GM13976 (cell line): ENCODE measurements at regions not wholly inside any gene's neighbourhood (a gene's known extent, or its start where the extent isn't known, plus 50 kb on each side); places are given as distances from the start of the nearest gene placed in this dataset.

Experiments
- DNase-seq: peaks from one replicate; pipeline ENCODE4 v3.0.0; 2012; ENCODE audit warnings: low spot score
- CTCF ChIP-seq: IDR thresholded peaks from 2 replicates; pipeline ENCODE4 v1.5.1; 2012; ENCODE audit warnings: borderline replicate concordance, mild to moderate bottlenecking; ENCODE audit not compliant: insufficient read depth; ENCODE audit errors: extremely low read depth, missing control alignments, control extremely low read depth
- in situ Hi-C: fragments of 300-500 bp; cut with MboI; formaldehyde crosslinking; loops from one replicate; pipeline ENCODE4 v1.12.0; 2022; ENCODE audit warnings: low sequenced_read_pairs, mixed read lengths, inconsistent platforms; ENCODE audit not compliant: unreplicated experiment

DNA sequence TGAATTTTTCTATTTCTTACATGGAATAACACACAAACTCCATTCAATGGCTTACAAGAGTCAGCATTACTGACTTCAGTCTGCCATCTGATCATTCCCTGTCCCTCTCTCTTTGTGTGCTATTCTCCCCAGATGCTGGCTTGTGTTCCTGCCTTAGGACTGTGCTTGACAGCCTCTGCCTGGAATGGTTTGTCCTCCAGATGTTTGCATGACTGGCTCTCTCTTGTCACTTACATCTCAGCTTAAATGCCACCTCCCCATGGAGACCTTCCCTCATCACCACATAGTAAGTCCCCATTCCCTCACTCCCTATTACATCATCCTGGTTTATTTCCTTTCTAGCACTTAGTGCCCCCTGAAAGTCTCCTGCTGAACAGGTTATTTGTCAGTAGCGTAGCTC lies 181.6 kb downstream of the KTN1 start:
- in situ Hi-C loops = no loop called here
- DNase-seq = no peak
- no peak for TF ChIP-seq CTCF

DNA sequence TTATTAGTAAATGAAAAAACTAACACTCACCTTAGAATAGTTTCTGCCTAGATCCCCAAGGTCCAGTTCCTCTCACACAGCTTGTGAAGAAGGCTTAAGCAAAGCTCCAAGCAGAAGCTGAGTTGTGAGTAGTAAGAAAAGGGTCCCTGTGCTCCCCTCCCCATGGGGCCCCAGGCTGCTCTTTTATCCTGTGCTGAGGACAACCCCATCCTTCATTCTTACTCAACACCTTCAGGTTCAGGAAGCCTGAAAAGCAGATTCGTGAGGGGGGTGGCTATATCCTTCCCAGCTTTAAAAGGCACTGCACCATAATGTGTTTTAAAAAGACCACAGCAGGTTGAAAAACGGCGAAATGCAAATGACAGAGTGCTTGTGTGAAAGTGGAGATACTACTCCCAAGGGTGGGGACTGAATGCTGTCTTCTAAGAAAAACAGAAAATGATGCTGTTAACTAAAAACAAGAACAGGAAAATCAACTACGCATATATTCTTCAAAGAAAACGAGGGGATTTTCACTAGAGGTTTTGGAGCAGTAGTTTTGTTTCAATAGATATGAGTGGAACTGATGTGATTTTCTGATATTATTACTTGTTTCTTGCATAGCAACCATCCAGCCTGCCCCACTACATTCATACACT lies 182.7 kb downstream of the KTN1 start:
- no peak for TF ChIP-seq CTCF
- peak; percentile 25 for DNase-seq
- in situ Hi-C loops = no loop called here

DNA sequence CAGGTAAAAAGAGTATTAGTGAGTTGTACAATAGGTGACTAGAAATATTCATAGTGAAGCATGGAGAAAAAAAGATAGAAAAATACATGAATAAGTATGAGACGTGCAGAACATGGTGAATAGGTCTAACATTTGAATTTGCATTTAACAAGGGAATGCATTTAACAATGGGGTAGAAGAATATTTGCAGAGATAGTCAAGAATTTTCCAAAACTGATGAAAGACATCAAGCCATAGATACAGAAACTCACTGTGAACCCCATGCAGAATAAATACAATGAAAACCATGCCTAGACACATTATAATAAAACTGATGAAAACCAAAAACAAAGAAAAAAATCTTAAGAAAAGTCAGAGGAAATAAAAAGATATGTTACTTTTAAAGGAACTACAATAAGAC lies 184.8 kb downstream of the KTN1 start:
- no peak for DNase-seq
- in situ Hi-C loops = no loop called here
- TF ChIP-seq CTCF = no peak

DNA sequence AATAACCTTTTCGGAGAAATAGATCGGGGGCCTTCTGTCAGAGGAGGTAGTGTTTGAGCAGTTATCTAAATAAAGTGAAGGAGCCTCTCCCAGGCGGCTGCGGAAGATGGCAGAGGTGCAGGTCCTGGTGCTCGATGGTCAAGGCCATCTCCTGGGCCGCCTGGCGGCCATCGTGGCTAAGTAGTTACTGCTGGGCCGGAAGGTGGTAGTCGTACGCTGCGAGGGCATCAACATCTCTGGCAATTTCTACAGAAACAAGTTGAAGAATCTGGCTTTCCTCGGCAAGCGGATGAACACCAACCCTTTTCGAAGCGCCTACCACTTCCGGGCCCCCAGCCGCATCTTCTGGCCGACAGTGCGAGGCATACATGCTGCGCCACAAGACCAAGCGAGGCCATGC lies 186.1 kb downstream of the KTN1 start:
- no peak for TF ChIP-seq CTCF
- no peak for DNase-seq
- in situ Hi-C loops = no loop called here

GRCh38 chr14:55767286-55767685 lies 187.3 kb downstream of the KTN1 start:
- in situ Hi-C loops = no loop called here
- no peak for TF ChIP-seq CTCF
- no peak for DNase-seq

DNA sequence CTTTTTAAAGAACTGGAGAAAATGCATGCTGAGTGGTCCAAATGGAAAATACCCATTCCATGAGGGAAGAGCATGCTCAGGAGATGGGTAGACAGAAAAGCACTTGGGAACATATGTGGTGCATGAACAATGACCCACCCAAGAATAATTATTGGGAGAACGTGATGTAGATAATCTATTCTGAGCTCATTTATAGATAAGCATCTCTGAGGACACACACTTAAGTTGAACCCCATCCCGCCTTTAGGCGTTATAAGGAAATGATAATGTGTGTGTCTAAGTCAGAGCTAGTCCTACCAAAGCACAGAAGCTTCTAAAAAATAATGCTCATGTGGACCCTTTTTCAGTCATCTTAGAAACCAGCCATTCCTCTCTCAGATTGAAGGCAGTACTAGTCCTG lies 189.9 kb downstream of the KTN1 start:
- in situ Hi-C loops = no loop called here
- TF ChIP-seq CTCF = no peak
- no peak for DNase-seq
